OCI-LY7 (cell line): ENCODE measurements at regions not wholly inside any gene's neighbourhood (a gene's known extent, or its start where the extent isn't known, plus 50 kb on each side); places are given as distances from the start of the nearest gene placed in this dataset.

Experiments
- BruUV-seq: library from RNA; stranded (reverse); fragments of 400-500 nt; replicated peaks from 2 replicates; lab custom pipeline; 2021; lab: Mats Ljungman, UMichigan
- CTCF ChIA-PET: fragments of 300-600 bp; sonication (Branson Sonifier 250); formaldehyde crosslinking; loops from one replicate; lab custom pipeline; 2022; ENCODE audit warnings: antibody characterized with exemption; ENCODE audit not compliant: unreplicated experiment; lab: Charles Lee
- POLR2A ChIA-PET: fragments of 300-600 bp; sonication (Branson Sonifier 250); formaldehyde crosslinking; loops from one replicate; lab custom pipeline; 2022; ENCODE audit warnings: antibody characterized with exemption; lab: Charles Lee
- DNase-seq: peaks from one replicate; pipeline ENCODE4 v3.0.0-alpha.2; 2015; ENCODE audit warnings: low spot score
- H2AFZ ChIP-seq: fragments of 200-600 bp; sonication (generic), shearing (Covaris generic); 2 replicates; pipeline ENCODE4 v1.6.1; 2014; ENCODE audit warnings: mild to moderate bottlenecking, antibody characterized with exemption, low read length, moderate library complexity
- H3K27ac ChIP-seq: fragments of 200-600 bp; sonication (generic); 2 replicates; pipeline ENCODE4 v1.5.1; 2014; ENCODE audit warnings: mixed run types, low read depth, mild to moderate bottlenecking, moderate library complexity, low read length, inconsistent platforms; ENCODE audit not compliant: poor library complexity, severe bottlenecking
- H3K36me3 ChIP-seq: fragments of 200-600 bp; sonication (generic); 2 replicates; pipeline ENCODE4 v1.6.1; 2014; ENCODE audit warnings: mild to moderate bottlenecking, antibody characterized with exemption, low read length, moderate library complexity, mixed read lengths; ENCODE audit not compliant: insufficient read depth
- H3K4me1 ChIP-seq: fragments of 200-600 bp; sonication (generic); 2 replicates; pipeline ENCODE4 v1.5.1; 2014; ENCODE audit warnings: mild to moderate bottlenecking, low read length; ENCODE audit not compliant: insufficient read depth, poor library complexity, severe bottlenecking
- H3K4me2 ChIP-seq: fragments of 200-600 bp; sonication (generic); 2 replicates; pipeline ENCODE4 v1.6.1; 2014; ENCODE audit warnings: mild to moderate bottlenecking, low read length
- H3K4me3 ChIP-seq: fragments of 200-600 bp; sonication (generic); 2 replicates; pipeline ENCODE4 v1.5.1; 2014; ENCODE audit warnings: mild to moderate bottlenecking, low read depth, low read length; ENCODE audit not compliant: poor library complexity, severe bottlenecking
- H3K79me2 ChIP-seq: fragments of 200-600 bp; sonication (generic); 2 replicates; pipeline ENCODE4 v1.6.1; 2016; ENCODE audit warnings: low read depth, mild to moderate bottlenecking, low read length, moderate library complexity, mixed read lengths; ENCODE audit not compliant: insufficient read depth
- H3K9me2 ChIP-seq: fragments of 200-600 bp; sonication (generic); 2 replicates; pipeline ENCODE4 v1.6.1; 2016; ENCODE audit warnings: mild to moderate bottlenecking, low read length, mixed read lengths; ENCODE audit not compliant: insufficient read depth
- H3K9me3 ChIP-seq: fragments of 200-600 bp; sonication (generic); 2 replicates; pipeline ENCODE4 v1.6.1; 2014; ENCODE audit warnings: mild to moderate bottlenecking, mixed run types, low read length, mixed read lengths
- H4K20me1 ChIP-seq: fragments of 200-600 bp; sonication (generic); 2 replicates; pipeline ENCODE4 v1.6.1; 2014; ENCODE audit warnings: mild to moderate bottlenecking, antibody characterized with exemption, low read length, moderate library complexity, mixed read lengths; ENCODE audit not compliant: insufficient read depth
- EZH2phosphoT487 ChIP-seq: fragments of 200-600 bp; sonication (generic); IDR thresholded peaks from 2 replicates; pipeline ENCODE4 v1.6.1; 2018; ENCODE audit warnings: low read depth, borderline replicate concordance, mild to moderate bottlenecking, mixed run types, antibody characterized with exemption, low read length, moderate library complexity, mixed read lengths
- intact Hi-C: fragments of 100-400 bp; cut with micrococcal nuclease; formaldehyde crosslinking; loops from one replicate; pipeline ENCODE4 v1.10.0; 2022; ENCODE audit not compliant: unreplicated experiment
- TF ChIP-seq, protein P1 (sequence below): fragments of 200-600 bp; sonication (generic); conservative IDR thresholded peaks from 2 replicates; pipeline ENCODE4 v1.5.1; 2014; ENCODE audit warnings: mild to moderate bottlenecking, antibody characterized with exemption, low read length, moderate library complexity, mixed read lengths

DNA sequence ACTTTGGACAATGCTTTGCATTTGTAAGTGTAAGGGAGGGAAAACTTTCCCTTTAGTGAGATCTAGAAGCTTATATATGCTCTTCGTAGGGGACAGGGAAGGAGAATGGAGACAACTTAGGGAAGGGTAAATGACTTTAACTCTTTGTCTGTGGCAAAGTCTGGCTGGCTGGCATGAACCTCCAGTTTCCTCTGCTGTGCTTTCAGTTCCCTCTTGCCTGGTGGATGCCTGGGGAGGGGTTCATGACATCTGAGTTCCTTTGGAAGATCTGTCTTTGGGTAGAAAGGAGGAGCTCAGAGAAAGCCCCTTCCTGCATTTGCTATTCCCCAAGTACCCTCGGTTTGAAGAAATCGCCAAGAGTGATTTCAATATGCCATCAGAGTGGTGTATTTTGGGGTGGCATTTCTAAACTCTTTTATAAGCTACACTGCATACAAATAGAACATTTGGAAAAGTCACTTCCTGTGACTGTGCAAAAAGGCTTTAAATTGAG, 143.6 kb downstream of the VAPA start:
- TF ChIP-seq, protein P1, sequence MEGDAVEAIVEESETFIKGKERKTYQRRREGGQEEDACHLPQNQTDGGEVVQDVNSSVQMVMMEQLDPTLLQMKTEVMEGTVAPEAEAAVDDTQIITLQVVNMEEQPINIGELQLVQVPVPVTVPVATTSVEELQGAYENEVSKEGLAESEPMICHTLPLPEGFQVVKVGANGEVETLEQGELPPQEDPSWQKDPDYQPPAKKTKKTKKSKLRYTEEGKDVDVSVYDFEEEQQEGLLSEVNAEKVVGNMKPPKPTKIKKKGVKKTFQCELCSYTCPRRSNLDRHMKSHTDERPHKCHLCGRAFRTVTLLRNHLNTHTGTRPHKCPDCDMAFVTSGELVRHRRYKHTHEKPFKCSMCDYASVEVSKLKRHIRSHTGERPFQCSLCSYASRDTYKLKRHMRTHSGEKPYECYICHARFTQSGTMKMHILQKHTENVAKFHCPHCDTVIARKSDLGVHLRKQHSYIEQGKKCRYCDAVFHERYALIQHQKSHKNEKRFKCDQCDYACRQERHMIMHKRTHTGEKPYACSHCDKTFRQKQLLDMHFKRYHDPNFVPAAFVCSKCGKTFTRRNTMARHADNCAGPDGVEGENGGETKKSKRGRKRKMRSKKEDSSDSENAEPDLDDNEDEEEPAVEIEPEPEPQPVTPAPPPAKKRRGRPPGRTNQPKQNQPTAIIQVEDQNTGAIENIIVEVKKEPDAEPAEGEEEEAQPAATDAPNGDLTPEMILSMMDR = no peak
- no peak for TF ChIP-seq EZH2phosphoT487
- CTCF ChIA-PET = no interaction called here
- H3K9me3 ChIP-seq = no peaks in the 10 kb centered on the region
- no peaks in the 10 kb centered on the region for H3K9me2 ChIP-seq
- intact Hi-C loops = no loop called here
- H3K4me3 ChIP-seq = no peak overlapping the region
- H3K36me3 ChIP-seq = no peaks in the 10 kb centered on the region
- H3K79me2 ChIP-seq = no peaks in the 10 kb centered on the region
- POLR2A ChIA-PET = interaction anchor here (0.5 kb wide), 1 partner anchor 82 kb away, joined by 3 read pairs; no protein-coding TSS in a partner anchor
- H4K20me1 ChIP-seq = no peaks in the 10 kb centered on the region
- no peak overlapping the region for H2AFZ ChIP-seq
- no peak overlapping the region for H3K27ac ChIP-seq
- no TSS peak for BruUV-seq
- no peak overlapping the region for H3K4me2 ChIP-seq
- no peaks in the 10 kb centered on the region for H3K4me1 ChIP-seq
- DNase-seq = no peak

DNA sequence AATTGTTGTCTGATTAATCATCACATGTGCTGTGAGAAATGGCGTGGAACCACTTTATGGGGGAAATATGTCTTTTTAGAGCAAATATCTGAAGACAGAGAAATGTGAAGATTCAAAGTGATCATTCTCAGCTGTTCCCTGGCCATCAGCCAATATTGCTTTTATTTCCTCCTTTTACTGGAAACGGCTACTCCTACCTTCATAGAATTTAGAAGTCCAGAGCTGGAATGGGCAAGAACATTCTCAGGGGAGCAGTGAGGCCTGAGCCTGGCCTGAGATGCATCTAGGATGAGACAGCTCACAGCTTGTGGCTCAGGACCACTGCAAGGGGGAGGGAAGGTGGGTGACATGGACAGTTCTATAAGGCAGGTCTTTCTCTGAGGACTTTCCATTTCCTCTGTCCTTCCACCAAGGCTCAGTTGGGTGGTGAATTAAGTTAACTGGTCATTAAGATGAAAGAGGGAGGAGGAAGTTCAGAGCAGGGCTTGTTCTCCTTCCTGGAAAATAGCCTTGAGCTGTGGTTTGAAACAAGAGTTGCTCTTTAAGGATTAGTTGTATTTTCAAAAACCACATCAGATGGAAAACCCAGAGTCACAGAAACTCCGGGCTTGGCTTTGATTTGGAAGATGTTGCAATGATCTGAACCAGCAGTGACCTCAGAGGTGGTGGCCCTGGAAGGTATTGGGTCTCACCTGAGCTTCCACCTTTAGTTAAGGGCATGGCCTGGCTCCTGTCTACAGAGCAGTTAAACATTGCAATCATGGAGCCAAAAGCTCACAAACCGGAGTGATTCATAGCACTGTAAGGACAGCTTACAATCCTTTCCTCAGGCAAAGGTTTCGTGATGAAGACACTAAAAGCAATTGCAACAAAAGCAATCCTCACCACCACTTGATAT, 144.3 kb downstream of the VAPA start:
- BruUV-seq = no TSS peak
- no peaks in the 10 kb centered on the region for H3K9me3 ChIP-seq
- ChIA-PET POLR2A (interaction anchor here (0.5 kb wide), 1 partner anchor 81 kb away, joined by 3 read pairs; no protein-coding TSS in a partner anchor), CTCF (interaction anchor here (0.7 kb wide), 1 partner anchor 22 kb away, joined by 3 read pairs; no protein-coding TSS in a partner anchor)
- H3K9me2 ChIP-seq = no peaks in the 10 kb centered on the region
- no peaks in the 10 kb centered on the region for H3K79me2 ChIP-seq
- H3K27ac ChIP-seq = no peak overlapping the region
- no peaks in the 10 kb centered on the region for H4K20me1 ChIP-seq
- TF ChIP-seq, protein P1 = no peak
- TF ChIP-seq EZH2phosphoT487 = no peak
- no peaks in the 10 kb centered on the region for H3K36me3 ChIP-seq
- no peaks in the 10 kb centered on the region for H3K4me1 ChIP-seq
- no peak overlapping the region for H3K4me3 ChIP-seq
- DNase-seq = no peak
- H2AFZ ChIP-seq = no peak overlapping the region
- intact Hi-C loops = no loop called here
- no peak overlapping the region for H3K4me2 ChIP-seq
